A549 (cell line): ENCODE measurements at regions not wholly inside any gene's neighbourhood (a gene's known extent, or its start where the extent isn't known, plus 50 kb on each side); places are given as distances from the start of the nearest gene placed in this dataset.

Source experiments
- ATAC-seq, 2 experiments: fragments of 200-7000 bp in 1 of 2; fragments of >200 bp in 1 of 2; cut with Nextera tagmentation in 1 of 2; cut with Tn5 transposase in 1 of 2; 3 replicates each; pipeline versions ENCODE4 v1.8.0 to v1.9.1; 2018 to 2020; ENCODE audit warnings: mild to moderate bottlenecking in 1 of 2, moderate library complexity in 1 of 2
- CTCF ChIA-PET: fragments of 300-600 bp; sonication (Branson Sonifier 250); formaldehyde crosslinking; extraction: SDS; loops from one replicate; lab custom pipeline; 2021; ENCODE audit warnings: antibody characterized with exemption, inconsistent platforms; lab: Yijun Ruan, JAX
- POLR2A ChIA-PET: fragments of 350-600 bp; formaldehyde crosslinking; extraction: SDS; loops from one replicate; lab custom pipeline; 2021; ENCODE audit warnings: antibody characterized with exemption, inconsistent platforms; lab: Yijun Ruan, JAX
- DNase-seq, 2 experiments: peaks; one replicate each; pipeline versions ENCODE4 v3.0.0 to v3.0.0-alpha.2; 2011 to 2016; ENCODE audit warnings: low read depth in 1 of 2, low spot score in 1 of 2
- FAIRE-seq: peaks from 2 replicates; lab custom pipeline; 2011; peaks lifted over from hg19 to GRCh38; lab: Jason Lieb, UNC
- H3K27ac ChIP-seq, 2 experiments: fragments of >200 bp; sonication (Bioruptor Twin); formaldehyde crosslinking; 3 replicates each; pipeline ENCODE4 v1.5.1; 2016 to 2017
- H3K4me1 ChIP-seq: fragments of >200 bp; sonication (Bioruptor Twin); formaldehyde crosslinking; 3 replicates; pipeline ENCODE4 v1.6.1; 2016
- H3K4me2 ChIP-seq: fragments of >200 bp; sonication (Bioruptor Twin); formaldehyde crosslinking; 3 replicates; pipeline ENCODE4 v1.6.1; 2016
- H3K4me3 ChIP-seq: fragments of >200 bp; sonication (Bioruptor Twin); formaldehyde crosslinking; 3 replicates; pipeline ENCODE4 v1.5.1; 2016
- H3K9me3 ChIP-seq: fragments of >200 bp; sonication (Bioruptor Twin); formaldehyde crosslinking; 3 replicates; pipeline ENCODE4 v1.6.1; 2016
- ATOH8 ChIP-seq: fragments of 250-450 bp; sonication (Bioruptor Pico); IDR thresholded peaks from 2 replicates; pipeline ENCODE4 v1.5.0; 2020; ENCODE audit warnings: low read depth, mild to moderate bottlenecking, moderate library complexity
- BHLHE40 ChIP-seq: IDR thresholded peaks from 2 replicates; pipeline ENCODE4 v1.6.1; 2012; ENCODE audit warnings: low read depth, low read length, inconsistent platforms
- CBX8 ChIP-seq: fragments of 200-600 bp; sonication (generic); IDR thresholded peaks from 2 replicates; pipeline ENCODE4 v1.6.1; 2016
- CEBPB ChIP-seq, 2 experiments: fragments of >200 bp in 1 of 2; sonication (Bioruptor Twin) in 1 of 2; formaldehyde crosslinking in 1 of 2; IDR thresholded peaks; 2 replicates each; pipeline ENCODE4 v1.6.1; 2012 to 2016
- CTCF ChIP-seq: fragments of >200 bp; sonication (Bioruptor Twin); formaldehyde crosslinking; IDR thresholded peaks from 3 replicates; pipeline ENCODE4 v1.5.1; 2016
- EP300 ChIP-seq, 2 experiments: fragments of >200 bp; sonication (Bioruptor Twin); formaldehyde crosslinking; IDR thresholded peaks; 2 replicates in 1 of 2; 3 replicates in 1 of 2; pipeline ENCODE4 v1.6.1; 2016 to 2017
- ESRRA ChIP-seq: fragments of 150-350 bp; IDR thresholded peaks from 2 replicates; pipeline ENCODE4 v1.6.1; 2014; ENCODE audit warnings: mild to moderate bottlenecking, low read length, borderline replicate concordance
- FOSL2 ChIP-seq, 2 experiments: fragments of 450-650 bp in 1 of 2; fragments of >200 bp in 1 of 2; sonication (Bioruptor Twin) in 1 of 2; formaldehyde crosslinking; IDR thresholded peaks; 2 replicates each; pipeline versions ENCODE4 v1.5.0 to v1.6.1; 2016 to 2020; ENCODE audit warnings: mild to moderate bottlenecking in 1 of 2, moderate library complexity in 1 of 2
- GATA3 ChIP-seq: IDR thresholded peaks from 2 replicates; pipeline ENCODE4 v1.6.1; 2012; ENCODE audit warnings: borderline replicate concordance
- HDAC2 ChIP-seq: fragments of 200-600 bp; sonication (generic); IDR thresholded peaks from 2 replicates; pipeline ENCODE4 v1.6.1; 2016
- HMGXB4 ChIP-seq: fragments of 250-450 bp; sonication (Bioruptor Pico); IDR thresholded peaks from 2 replicates; pipeline ENCODE4 v1.5.0; 2021; ENCODE audit warnings: mild to moderate bottlenecking, moderate library complexity, borderline replicate concordance
- HOXA7 ChIP-seq: fragments of 250-450 bp; sonication (Bioruptor Pico); IDR thresholded peaks from 2 replicates; pipeline ENCODE4 v1.5.0; 2020; ENCODE audit warnings: mild to moderate bottlenecking, moderate library complexity
- JUN ChIP-seq, 2 experiments: fragments of >200 bp; sonication (Bioruptor Twin); formaldehyde crosslinking; IDR thresholded peaks; 2 replicates in 1 of 2; 3 replicates in 1 of 2; pipeline ENCODE4 v1.6.1; 2016 to 2017
- JUNB ChIP-seq: fragments of >200 bp; sonication (Bioruptor Twin); formaldehyde crosslinking; IDR thresholded peaks from 2 replicates; pipeline ENCODE4 v1.6.1; 2016
- MAX ChIP-seq: IDR thresholded peaks from 2 replicates; pipeline ENCODE4 v1.6.1; 2012
- PBX3 ChIP-seq: IDR thresholded peaks from 2 replicates; pipeline ENCODE4 v1.6.1; 2012
- RAD21 ChIP-seq, 2 experiments: fragments of >200 bp in 1 of 2; sonication (Bioruptor Twin) in 1 of 2; formaldehyde crosslinking in 1 of 2; IDR thresholded peaks in 1 of 2; conservative IDR thresholded peaks in 1 of 2; 2 replicates in 1 of 2; 3 replicates in 1 of 2; pipeline ENCODE4 v1.6.1; 2012 to 2018; ENCODE audit warnings: inconsistent platforms in 1 of 2
- RCOR1 ChIP-seq: fragments of 150-350 bp; IDR thresholded peaks from 2 replicates; pipeline ENCODE4 v1.6.1; 2014; ENCODE audit warnings: antibody characterized with exemption, low read length, low read depth
- REST ChIP-seq: fragments of 200-600 bp; sonication (generic); IDR thresholded peaks from 2 replicates; pipeline ENCODE4 v1.6.1; 2016; ENCODE audit warnings: antibody characterized with exemption, mild to moderate bottlenecking, moderate library complexity
- RFX5 ChIP-seq: fragments of 450-650 bp; IDR thresholded peaks from 2 replicates; pipeline ENCODE4 v1.7.1; 2014; ENCODE audit warnings: antibody characterized with exemption, mild to moderate bottlenecking, moderate library complexity
- SREBF2 ChIP-seq: fragments of 450-650 bp; IDR thresholded peaks from 2 replicates; pipeline ENCODE4 v1.6.1; 2014; ENCODE audit warnings: mild to moderate bottlenecking, moderate library complexity
- TFCP2L1 ChIP-seq: fragments of 250-450 bp; sonication (Bioruptor Pico); IDR thresholded peaks from 2 replicates; pipeline ENCODE4 v1.5.0; 2021; ENCODE audit warnings: mild to moderate bottlenecking
- USF2 ChIP-seq: fragments of 450-650 bp; IDR thresholded peaks from 2 replicates; pipeline ENCODE4 v1.6.1; 2014; ENCODE audit warnings: antibody characterized with exemption
- ZFP36 ChIP-seq: fragments of 450-650 bp; IDR thresholded peaks from 2 replicates; pipeline ENCODE4 v1.6.1; 2014; ENCODE audit warnings: borderline replicate concordance; ENCODE audit not compliant: partially characterized antibody
- ZSCAN20 ChIP-seq: fragments of 250-450 bp; sonication (Bioruptor Pico); IDR thresholded peaks from 2 replicates; pipeline ENCODE4 v1.8.0; 2022; ENCODE audit warnings: mild to moderate bottlenecking, moderate library complexity
- WGBS: methylation state at CpG from one replicate; pipeline ENCODE4 v1.1.6; 2017; ENCODE audit errors: missing lambda C conversion rate; 5-methylcytosine and 5-hydroxymethylcytosine counted together

- TF ChIP-seq REST (no peak), MAX (no peak), USF2 (no peak), GATA3 (no peak), BHLHE40 (no peak), RAD21 (conservative IDR thresholded peaks at IDR 0.05 in 1 of 2, IDR thresholded peaks at IDR 0.05 in 1 of 2) (no peak)
- TF ChIP-seq, all 56 proteins: peak for 0
These were observed 121.5 kb upstream of the CPM start (continued) for GRCh38 chr12:69054343-69055056.

GRCh38 chr12:69055280-69055679 lies 122.3 kb upstream of the CPM start:
- Histone ChIP-seq H3K4me2 (no peak overlapping the region), H3K4me3 (no peak overlapping the region), H3K27ac (peak overlapping the region in 1 of 2 experiments; percentile 83; a peak in 3 of 6 replicates), H3K4me1 (peaks cover 29% of the 10 kb centered on the region), H3K9me3 (0 out of 3 replicates have a peak, but pooled peaks cover 2% of the 10 kb centered on the region)
- DNase-seq (no peak), ATAC-seq (no peak), FAIRE-seq (no peak)
- no peak for TF ChIP-seq HDAC2
- no peak for TF ChIP-seq CTCF
- TF ChIP-seq JUNB, result no peak
- no peak for TF ChIP-seq SREBF2
- TF ChIP-seq TFCP2L1 (CRISPR knock-in tag), result no peak
- TF ChIP-seq ZSCAN20 (CRISPR knock-in tag), result no peak
- TF ChIP-seq EP300 (IDR thresholded peaks at IDR 0.05), result no peak
- no peak for TF ChIP-seq JUN (IDR thresholded peaks at IDR 0.05)
- TF ChIP-seq ESRRA, result no peak
- no peak for TF ChIP-seq ZFP36
- TF ChIP-seq RFX5, result no peak
- TF ChIP-seq PBX3, result no peak
- no peak for TF ChIP-seq GATA3
- TF ChIP-seq ATOH8 (CRISPR knock-in tag), result no peak
- TF ChIP-seq HMGXB4 (CRISPR knock-in tag), result no peak
- TF ChIP-seq RCOR1, result no peak
- no peak for TF ChIP-seq CBX8
- no peak for TF ChIP-seq FOSL2 (IDR thresholded peaks at IDR 0.05)
- TF ChIP-seq FOSL2 (CRISPR knock-in tag; IDR thresholded peaks at IDR 0.05), result no peak
- no peak for TF ChIP-seq CEBPB (IDR thresholded peaks at IDR 0.05)
- no peak for TF ChIP-seq HOXA7
- WGBS, result 78% methylated on average over 2 of the region's 2 CpGs
- POLR2A ChIA-PET, result no interaction called here
- CTCF ChIA-PET, result no interaction called here
